ENCODE measurements at regions not wholly inside any gene's neighbourhood (a gene's known extent, or its start where the extent isn't known, plus 50 kb on each side); places are given as distances from the start of the nearest gene placed in this dataset.

DNA sequence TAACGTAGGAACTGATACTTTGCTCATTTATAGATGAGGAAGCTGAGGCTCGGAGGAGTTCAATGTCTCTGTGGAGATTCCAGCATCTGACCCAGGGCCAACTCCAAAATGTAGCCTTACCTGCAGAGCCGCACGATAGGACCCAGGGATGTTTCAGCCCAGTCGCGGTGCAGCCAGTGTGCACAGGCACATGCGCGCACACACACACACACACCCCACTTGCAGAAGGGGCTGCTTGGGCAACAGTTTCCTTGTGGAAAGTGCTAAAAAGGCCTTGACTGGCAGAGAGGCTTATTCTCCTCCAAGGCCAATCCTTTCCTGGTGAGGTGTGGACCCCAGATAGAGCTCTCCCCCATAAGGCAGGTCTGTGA, 101.7 kb downstream of the ZFP36L2 start:
- TF ChIP-seq, protein P1, sequence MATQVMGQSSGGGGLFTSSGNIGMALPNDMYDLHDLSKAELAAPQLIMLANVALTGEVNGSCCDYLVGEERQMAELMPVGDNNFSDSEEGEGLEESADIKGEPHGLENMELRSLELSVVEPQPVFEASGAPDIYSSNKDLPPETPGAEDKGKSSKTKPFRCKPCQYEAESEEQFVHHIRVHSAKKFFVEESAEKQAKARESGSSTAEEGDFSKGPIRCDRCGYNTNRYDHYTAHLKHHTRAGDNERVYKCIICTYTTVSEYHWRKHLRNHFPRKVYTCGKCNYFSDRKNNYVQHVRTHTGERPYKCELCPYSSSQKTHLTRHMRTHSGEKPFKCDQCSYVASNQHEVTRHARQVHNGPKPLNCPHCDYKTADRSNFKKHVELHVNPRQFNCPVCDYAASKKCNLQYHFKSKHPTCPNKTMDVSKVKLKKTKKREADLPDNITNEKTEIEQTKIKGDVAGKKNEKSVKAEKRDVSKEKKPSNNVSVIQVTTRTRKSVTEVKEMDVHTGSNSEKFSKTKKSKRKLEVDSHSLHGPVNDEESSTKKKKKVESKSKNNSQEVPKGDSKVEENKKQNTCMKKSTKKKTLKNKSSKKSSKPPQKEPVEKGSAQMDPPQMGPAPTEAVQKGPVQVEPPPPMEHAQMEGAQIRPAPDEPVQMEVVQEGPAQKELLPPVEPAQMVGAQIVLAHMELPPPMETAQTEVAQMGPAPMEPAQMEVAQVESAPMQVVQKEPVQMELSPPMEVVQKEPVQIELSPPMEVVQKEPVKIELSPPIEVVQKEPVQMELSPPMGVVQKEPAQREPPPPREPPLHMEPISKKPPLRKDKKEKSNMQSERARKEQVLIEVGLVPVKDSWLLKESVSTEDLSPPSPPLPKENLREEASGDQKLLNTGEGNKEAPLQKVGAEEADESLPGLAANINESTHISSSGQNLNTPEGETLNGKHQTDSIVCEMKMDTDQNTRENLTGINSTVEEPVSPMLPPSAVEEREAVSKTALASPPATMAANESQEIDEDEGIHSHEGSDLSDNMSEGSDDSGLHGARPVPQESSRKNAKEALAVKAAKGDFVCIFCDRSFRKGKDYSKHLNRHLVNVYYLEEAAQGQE (IDR thresholded peaks at IDR 0.05; ENCODE audit: insufficient read depth in 1 of 2, low read depth in 2 of 2, low read length in 1 of 2), result no peak
- TF ChIP-seq POLR2AphosphoS5 (IDR thresholded peaks at IDR 0.05; ENCODE audit: low read depth, low read length) (no peak), SIN3A (IDR thresholded peaks at IDR 0.05; ENCODE audit: borderline replicate concordance, insufficient read depth, low read depth, low read length) (no peak), TCF7L2 (IDR thresholded peaks at IDR 0.05; ENCODE audit: low read depth, low read length) (no peak)
- TF ChIP-seq, protein P2, sequence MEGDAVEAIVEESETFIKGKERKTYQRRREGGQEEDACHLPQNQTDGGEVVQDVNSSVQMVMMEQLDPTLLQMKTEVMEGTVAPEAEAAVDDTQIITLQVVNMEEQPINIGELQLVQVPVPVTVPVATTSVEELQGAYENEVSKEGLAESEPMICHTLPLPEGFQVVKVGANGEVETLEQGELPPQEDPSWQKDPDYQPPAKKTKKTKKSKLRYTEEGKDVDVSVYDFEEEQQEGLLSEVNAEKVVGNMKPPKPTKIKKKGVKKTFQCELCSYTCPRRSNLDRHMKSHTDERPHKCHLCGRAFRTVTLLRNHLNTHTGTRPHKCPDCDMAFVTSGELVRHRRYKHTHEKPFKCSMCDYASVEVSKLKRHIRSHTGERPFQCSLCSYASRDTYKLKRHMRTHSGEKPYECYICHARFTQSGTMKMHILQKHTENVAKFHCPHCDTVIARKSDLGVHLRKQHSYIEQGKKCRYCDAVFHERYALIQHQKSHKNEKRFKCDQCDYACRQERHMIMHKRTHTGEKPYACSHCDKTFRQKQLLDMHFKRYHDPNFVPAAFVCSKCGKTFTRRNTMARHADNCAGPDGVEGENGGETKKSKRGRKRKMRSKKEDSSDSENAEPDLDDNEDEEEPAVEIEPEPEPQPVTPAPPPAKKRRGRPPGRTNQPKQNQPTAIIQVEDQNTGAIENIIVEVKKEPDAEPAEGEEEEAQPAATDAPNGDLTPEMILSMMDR (IDR thresholded peaks at IDR 0.05), result no peak
- BruUV-seq (replicated peaks), result no TSS peak
- Histone ChIP-seq H3K27me3 (ENCODE audit: control insufficient read depth, insufficient read depth, low read length) (no peaks in the 10 kb centered on the region), H3K36me3 (ENCODE audit: control insufficient read depth, insufficient read depth, low read length) (no peaks in the 10 kb centered on the region), H3K9me3 (ENCODE audit: control insufficient read depth, insufficient read depth, low read depth, low read length) (peaks cover 1% of the 10 kb centered on the region; the same call in 1 of the 2 replicates), H3K27ac (ENCODE audit: low read length) (no peak overlapping the region), H3K4me3 (ENCODE audit: low read depth in 2 of 2, low read length in 2 of 2) (no peak overlapping the region), H3K4me1 (ENCODE audit: control insufficient read depth, insufficient read depth, low read length) (no peaks in the 10 kb centered on the region; the same call in 1 of the 2 replicates)
- in situ Hi-C loops (cut with HindIII; ENCODE audit: low pct_unique_long_range_greater_than_20kb, low sequenced_read_pairs) (no loop called here), intact Hi-C loops (cut with micrococcal nuclease; ENCODE audit: unreplicated experiment) (no loop called here)
- ATAC-seq (no peak), DNase-seq (ENCODE audit: low read depth, low spot score) (no peak)
- POLR2A ChIA-PET, result no interaction called here
- CTCF ChIA-PET, result interaction anchor here (0.5 kb wide), 1 partner anchor 123 kb away, joined by 4 read pairs; no protein-coding TSS in a partner anchor

DNA sequence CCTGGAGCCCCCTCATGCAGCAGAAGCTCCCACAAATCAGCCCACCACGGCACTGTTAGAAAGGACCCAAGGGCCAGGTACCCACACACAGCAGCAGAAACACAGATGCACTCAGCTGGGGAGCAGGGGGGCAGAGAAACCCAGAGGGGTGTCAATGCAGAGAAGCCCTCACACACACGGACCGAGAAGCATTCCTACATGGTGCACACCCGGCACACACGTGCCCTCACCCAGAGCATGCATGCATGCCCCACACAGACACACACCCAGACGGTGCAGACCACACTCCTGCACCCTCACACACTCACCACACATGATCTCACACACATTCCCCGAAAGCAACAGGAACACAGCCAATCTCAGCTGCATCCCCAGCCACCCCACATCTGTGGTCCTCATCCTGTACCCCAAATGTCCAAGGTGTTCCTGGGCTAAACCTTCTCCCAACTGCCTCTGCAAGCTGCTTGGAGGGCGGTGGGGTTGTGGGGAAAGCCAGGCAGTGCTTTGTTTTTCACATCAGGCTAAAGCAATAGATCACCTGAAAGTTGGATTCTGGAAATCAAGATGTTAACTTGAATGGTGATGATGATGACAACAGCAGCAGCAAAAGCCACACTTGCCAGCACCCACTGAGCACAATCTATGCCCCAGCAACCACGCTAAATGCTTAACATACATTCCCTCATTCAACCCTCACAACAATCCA, 102.3 kb downstream of the ZFP36L2 start:
- DNase-seq (ENCODE audit: low read depth, low spot score) (no peak), ATAC-seq (no peak)
- CTCF ChIA-PET, result no interaction called here
- intact Hi-C loops (cut with micrococcal nuclease; ENCODE audit: unreplicated experiment), result no loop called here
- peaks cover 5% of the 10 kb centered on the region; the same call in 1 of the 2 replicates for H3K9me3 ChIP-seq (ENCODE audit: control insufficient read depth, insufficient read depth, low read depth, low read length)
- no peaks in the 10 kb centered on the region for H3K36me3 ChIP-seq (ENCODE audit: control insufficient read depth, insufficient read depth, low read length)
- no peak overlapping the region for H3K27ac ChIP-seq (ENCODE audit: low read length)
- H3K4me1 ChIP-seq (ENCODE audit: control insufficient read depth, insufficient read depth, low read length), result no peaks in the 10 kb centered on the region
- in situ Hi-C loops (cut with HindIII; ENCODE audit: low pct_unique_long_range_greater_than_20kb, low sequenced_read_pairs), result no loop called here
- no peaks in the 10 kb centered on the region for H3K27me3 ChIP-seq (ENCODE audit: control insufficient read depth, insufficient read depth, low read length)
- POLR2A ChIA-PET, result no interaction called here
- no peak for TF ChIP-seq TCF7L2 (IDR thresholded peaks at IDR 0.05; ENCODE audit: low read depth, low read length)
- no peak for TF ChIP-seq SIN3A (IDR thresholded peaks at IDR 0.05; ENCODE audit: borderline replicate concordance, insufficient read depth, low read depth, low read length)
- TF ChIP-seq, protein P1 (IDR thresholded peaks at IDR 0.05; ENCODE audit: insufficient read depth in 1 of 2, low read depth in 2 of 2, low read length in 1 of 2), result no peak
- TF ChIP-seq POLR2AphosphoS5 (IDR thresholded peaks at IDR 0.05; ENCODE audit: low read depth, low read length), result no peak
- TF ChIP-seq, protein P2 (IDR thresholded peaks at IDR 0.05), result no peak
- H3K4me3 ChIP-seq (ENCODE audit: low read depth in 2 of 2, low read length in 2 of 2), result no peak overlapping the region
- BruUV-seq (replicated peaks), result no TSS peak

Measured in Panc1 (cell line).